ENCODE measurements at regions not wholly inside any gene's neighbourhood (a gene's known extent, or its start where the extent isn't known, plus 50 kb on each side); places are given as distances from the start of the nearest gene placed in this dataset.

GRCh38 chr17:77516902-77517301 lies 376.1 kb downstream of the SEC14L1 start:
- TF ChIP-seq EZH2 (IDR thresholded peaks at IDR 0.05; ENCODE audit: low read length, missing control alignments) (no peak), CTCF (conservative IDR thresholded peaks at IDR 0.05 in 1 of 2, IDR thresholded peaks at IDR 0.05 in 1 of 2; ENCODE audit: low read depth in 1 of 2, low read length in 2 of 2) (no peak)
